Testis (tissue), 2 donors: ENCODE measurements at regions not wholly inside any gene's neighbourhood (a gene's known extent, or its start where the extent isn't known, plus 50 kb on each side); places are given as distances from the start of the nearest gene placed in this dataset.

Experiments
- DNase-seq: peaks from one replicate; pipeline ENCODE4 v3.0.0-alpha.2; 2019
- H3K27ac ChIP-seq, 2 donors: fragments of 200-600 bp; sonication (generic); one replicate each; pipeline ENCODE4 v1.5.1; 2019
- H3K27me3 ChIP-seq: fragments of 200-600 bp; sonication (generic); one replicate; pipeline ENCODE4 v1.5.1; 2019
- H3K36me3 ChIP-seq: fragments of 200-600 bp; sonication (generic); one replicate; pipeline ENCODE4 v1.5.1; 2017; ENCODE audit warnings: low read depth; ENCODE audit errors: missing control alignments
- H3K4me1 ChIP-seq: fragments of 200-600 bp; sonication (generic); one replicate; pipeline ENCODE4 v1.5.1; 2019
- H3K4me3 ChIP-seq, 2 donors: fragments of 200-600 bp; sonication (generic); one replicate each; pipeline ENCODE4 v1.5.1; 2017 to 2019
- H3K9me3 ChIP-seq: fragments of 200-600 bp; sonication (generic); one replicate; pipeline ENCODE4 v1.5.1; 2017
- CTCF ChIP-seq, 3 experiments: fragments of 450-650 bp in 2 of 3; fragments of 200-600 bp in 1 of 3; sonication (generic) in 1 of 3; IDR thresholded peaks; one replicate each; pipeline ENCODE4 v1.5.1; 2016 to 2019; ENCODE audit warnings: antibody characterized with exemption in 3 of 3, mild to moderate bottlenecking in 2 of 3, moderate library complexity in 1 of 3
- POLR2A ChIP-seq: fragments of 450-650 bp; IDR thresholded peaks from one replicate; pipeline ENCODE4 v1.6.1; 2017; ENCODE audit warnings: antibody characterized with exemption, mild to moderate bottlenecking, moderate library complexity
- WGBS, 2 donors: methylation state at CpG; one replicate each; pipeline ENCODE4 v1.1.5; 2018; 5-methylcytosine and 5-hydroxymethylcytosine counted together
- intact Hi-C: fragments of 100-400 bp; cut with DNase I; formaldehyde crosslinking; loops from one replicate; pipeline ENCODE4 v1.15.1; 2023; ENCODE audit warnings: low total_unique reads

- Histone ChIP-seq H3K27ac (no peak overlapping the region), H3K4me3 (no peak overlapping the region), H3K4me1 (peaks cover 4% of the 10 kb centered on the region), H3K36me3 (no peaks in the 10 kb centered on the region), H3K27me3 (no peaks in the 10 kb centered on the region), H3K9me3 (no peaks in the 10 kb centered on the region)
- no peak for DNase-seq
- WGBS, 2 donors: 75 to 80% methylated on average over 5 of the region's 5 CpGs
- intact Hi-C loops: no loop called here
- TF ChIP-seq CTCF (IDR thresholded peaks at IDR 0.05): no peak
- TF ChIP-seq POLR2A: no peak
Measured at GRCh38 chr5:54881286-54882005, 103.9 kb downstream of the ESM1 start.

- H3K4me1 ChIP-seq: no peaks in the 10 kb centered on the region
- no peaks in the 10 kb centered on the region for H3K36me3 ChIP-seq
- H3K27me3 ChIP-seq: no peaks in the 10 kb centered on the region
- no peak for DNase-seq
- no peak for TF ChIP-seq POLR2A
- no peak for TF ChIP-seq CTCF (IDR thresholded peaks at IDR 0.05)
- no peak overlapping the region for H3K27ac ChIP-seq
- no peak overlapping the region for H3K4me3 ChIP-seq
- no peaks in the 10 kb centered on the region for H3K9me3 ChIP-seq
- intact Hi-C loops: no loop called here
- 85 to 87% methylated on average over 2 of the region's 2 CpGs for WGBS, 2 donors
Measured at GRCh38 chr5:54876976-54877375, 108.4 kb downstream of the ESM1 start.

GRCh38 chr5:54876556-54876955 lies 108.8 kb downstream of the ESM1 start:
- Histone ChIP-seq H3K27me3 (no peaks in the 10 kb centered on the region), H3K4me3 (no peak overlapping the region), H3K4me1 (no peaks in the 10 kb centered on the region), H3K36me3 (no peaks in the 10 kb centered on the region), H3K9me3 (no peaks in the 10 kb centered on the region), H3K27ac (no peak overlapping the region)
- intact Hi-C loops: no loop called here
- 68 to 73% methylated on average over 6 of the region's 6 CpGs for whole genome bisulfite sequencing, 2 donors
- DNase-seq: no peak
- no peak for TF ChIP-seq POLR2A
- no peak for TF ChIP-seq CTCF (IDR thresholded peaks at IDR 0.05)

GRCh38 chr5:54874337-54875021 lies 110.9 kb downstream of the ESM1 start:
- TF ChIP-seq POLR2A (no peak), CTCF (IDR thresholded peaks at IDR 0.05) (no peak)
- Histone ChIP-seq H3K36me3 (no peaks in the 10 kb centered on the region), H3K4me1 (no peaks in the 10 kb centered on the region), H3K4me3 (no peak overlapping the region), H3K9me3 (no peaks in the 10 kb centered on the region), H3K27ac (no peak overlapping the region), H3K27me3 (no peaks in the 10 kb centered on the region)
- 45 to 47% methylated on average over 7 of the region's 7 CpGs for WGBS, 2 donors
- intact Hi-C loops: no loop called here
- no peak for DNase-seq
